Activated T-helper 1 cell treated with anti-CD3 and anti-CD28 coated beads, Interleukin-12 subunit alpha, Interleukin-12 subunit beta, Interleukin-2, Interleukin-4 antibody, amounts not matched to agents 30 ng/mL and 10 ng/mL and 1 ng/mL, durations not matched to agents 14 hours and 24 hours and 36 hours (primary cell): ENCODE measurements at regions not wholly inside any gene's neighbourhood (a gene's known extent, or its start where the extent isn't known, plus 50 kb on each side); places are given as distances from the start of the nearest gene placed in this dataset.

ENCODE experiments used
- DNase-seq: peaks from one replicate; pipeline ENCODE4 v3.0.0; 2021; ENCODE audit warnings: low spot score
- H3K27ac Mint-ChIP-seq: one replicate; pipeline ENCODE4 v1.8.0; 2021; ENCODE audit warnings: mild to moderate bottlenecking, mixed read lengths
- H3K27me3 Mint-ChIP-seq: one replicate; pipeline ENCODE4 v1.8.0; 2022; ENCODE audit warnings: mild to moderate bottlenecking, moderate library complexity, mixed read lengths; ENCODE audit not compliant: insufficient read depth
- H3K36me3 Mint-ChIP-seq: one replicate; pipeline ENCODE4 v1.8.0; 2021; ENCODE audit warnings: low read depth, mixed read lengths
- H3K4me1 Mint-ChIP-seq: one replicate; pipeline ENCODE4 v1.8.0; 2021; ENCODE audit warnings: low read depth, mixed read lengths
- H3K4me3 Mint-ChIP-seq: one replicate; pipeline ENCODE4 v1.8.0; 2021; ENCODE audit warnings: mild to moderate bottlenecking, moderate library complexity, mixed read lengths
- H3K9me3 Mint-ChIP-seq: one replicate; pipeline ENCODE4 v1.8.0; 2021; ENCODE audit warnings: mixed read lengths
- intact Hi-C: fragments of 100-400 bp; cut with micrococcal nuclease; formaldehyde crosslinking; loops from one replicate; pipeline ENCODE4 v1.15.1; 2024

DNA sequence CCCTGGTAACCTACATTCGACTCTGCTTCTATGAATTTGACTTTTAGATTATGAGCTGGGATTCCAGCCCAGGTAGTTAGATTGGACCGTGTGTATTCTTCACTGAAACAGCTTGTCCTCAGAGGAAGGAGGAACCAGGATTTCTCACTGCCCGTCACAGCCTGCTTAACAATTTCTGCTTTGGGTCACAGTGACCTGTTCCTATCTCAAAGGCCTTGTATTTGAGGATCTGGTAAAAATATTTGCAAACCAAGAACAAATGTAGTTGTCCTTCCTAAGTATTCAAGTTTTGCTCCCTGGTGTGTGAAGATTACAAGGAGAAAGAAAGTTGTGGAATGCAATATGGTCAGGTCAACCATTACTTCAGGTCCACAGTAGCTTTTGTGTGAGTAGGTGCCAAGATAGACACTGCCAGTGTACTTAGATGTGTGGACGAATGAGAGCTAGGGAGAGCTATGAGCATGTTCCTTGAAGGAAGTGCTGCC lies 55.1 kb downstream of the KIF4B start:
- Mint-ChIP-seq H3K9me3 (no peaks in the 10 kb centered on the region), H3K4me1 (no peaks in the 10 kb centered on the region), H3K27me3 (peaks cover 2% of the 10 kb centered on the region), H3K27ac (no peak overlapping the region), H3K36me3 (no peaks in the 10 kb centered on the region), H3K4me3 (no peak overlapping the region)
- no peak for DNase-seq
- intact Hi-C loops, result no loop called here

DNA sequence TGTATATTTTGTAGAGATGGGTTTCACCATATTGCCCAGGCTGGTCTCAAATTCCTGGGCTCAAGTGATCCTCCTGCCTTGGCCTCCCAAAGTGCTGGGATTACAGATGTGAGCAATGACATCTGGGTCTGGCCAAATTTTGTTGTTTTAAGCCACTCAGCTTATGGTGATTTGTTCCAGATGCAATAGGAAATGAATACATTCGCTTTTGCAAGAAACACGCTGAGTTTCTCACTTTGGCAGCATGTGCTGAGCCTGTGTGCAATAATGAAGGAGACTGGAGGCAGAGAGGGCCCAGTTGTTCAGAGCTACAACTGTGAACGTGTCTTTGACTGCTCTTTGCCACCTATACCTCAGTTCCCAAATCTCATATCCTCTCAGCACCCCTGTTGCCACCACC lies 56.4 kb downstream of the KIF4B start:
- Mint-ChIP-seq H3K9me3 (no peaks in the 10 kb centered on the region), H3K27ac (no peak overlapping the region), H3K4me1 (no peaks in the 10 kb centered on the region), H3K27me3 (no peaks in the 10 kb centered on the region), H3K36me3 (no peaks in the 10 kb centered on the region), H3K4me3 (no peak overlapping the region)
- no peak for DNase-seq
- intact Hi-C loops, result no loop called here

DNA sequence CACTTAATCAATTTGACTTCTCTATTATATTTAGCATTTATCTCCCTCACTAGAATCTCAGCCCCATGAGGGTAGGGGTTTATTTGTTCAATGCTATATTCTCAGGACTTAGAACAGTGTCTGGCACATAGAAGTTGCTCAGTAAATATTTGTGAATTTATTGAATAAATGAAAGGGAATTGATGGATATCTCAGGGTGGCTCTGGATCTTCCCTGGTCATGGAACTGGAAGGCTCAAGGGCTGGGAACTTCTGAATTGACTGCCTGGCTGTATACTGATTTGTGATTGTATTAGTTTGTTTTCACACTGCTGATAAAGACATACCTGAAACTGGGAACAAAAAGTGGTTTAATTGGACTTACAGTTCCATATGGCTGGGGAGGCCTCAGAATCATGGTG lies 57.2 kb downstream of the KIF4B start:
- no peaks in the 10 kb centered on the region for H3K27me3 Mint-ChIP-seq
- no peak overlapping the region for H3K27ac Mint-ChIP-seq
- H3K4me3 Mint-ChIP-seq, result no peak overlapping the region

DNA sequence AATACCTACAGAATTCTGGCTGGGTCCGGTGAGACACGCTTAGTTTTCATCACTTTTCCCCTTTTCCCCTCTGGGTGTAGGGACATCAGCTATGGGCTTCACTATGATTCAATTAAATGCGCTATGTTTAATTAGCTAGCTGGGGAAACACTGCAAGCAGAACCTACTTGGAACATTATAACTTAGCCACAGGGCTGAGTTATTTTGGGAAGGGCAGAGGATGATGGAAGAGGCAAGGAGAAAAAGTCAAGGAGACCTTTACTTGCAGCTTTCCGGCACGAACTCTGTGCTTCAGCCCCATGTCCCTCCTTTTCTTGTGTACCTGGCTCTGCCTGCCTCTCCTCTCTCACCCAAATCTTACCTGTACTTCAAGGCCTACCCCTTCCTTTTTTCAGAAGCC lies 62.8 kb downstream of the KIF4B start:
- H3K4me3 Mint-ChIP-seq, result no peak overlapping the region

More for the DNA sequence above, 57.2 kb downstream of the KIF4B start:
- intact Hi-C loops, result no loop called here
- no peaks in the 10 kb centered on the region for H3K36me3 Mint-ChIP-seq
- H3K4me1 Mint-ChIP-seq, result no peaks in the 10 kb centered on the region
- no peaks in the 10 kb centered on the region for H3K9me3 Mint-ChIP-seq
- DNase-seq, result no peak

DNA sequence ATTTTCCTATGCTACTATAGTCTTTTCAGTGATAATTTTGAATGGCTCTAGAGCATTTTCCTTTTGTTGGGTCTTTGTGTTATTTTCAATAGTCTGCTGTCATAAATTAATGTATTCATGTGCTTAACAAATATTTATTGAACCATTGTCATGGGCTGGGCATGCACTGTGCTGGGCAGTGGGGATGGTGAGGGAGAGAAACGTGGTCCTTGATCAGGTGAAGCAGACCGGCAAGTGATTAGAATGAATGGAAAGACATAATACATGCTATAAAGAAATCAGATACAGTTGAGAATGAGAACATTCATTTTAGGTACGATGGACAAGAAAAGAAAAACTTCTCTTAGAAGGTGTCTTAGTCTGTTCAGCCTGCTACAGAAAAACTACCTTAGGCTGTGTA lies 66.1 kb downstream of the KIF4B start:
- Mint-ChIP-seq H3K36me3 (no peaks in the 10 kb centered on the region), H3K27ac (no peak overlapping the region), H3K27me3 (peaks cover 2% of the 10 kb centered on the region), H3K4me1 (no peaks in the 10 kb centered on the region), H3K4me3 (no peak overlapping the region), H3K9me3 (no peaks in the 10 kb centered on the region)
- no peak for DNase-seq
- intact Hi-C loops, result no loop called here

More for the DNA sequence above, 62.8 kb downstream of the KIF4B start:
- Mint-ChIP-seq H3K27ac (no peak overlapping the region), H3K27me3 (no peaks in the 10 kb centered on the region), H3K9me3 (no peaks in the 10 kb centered on the region), H3K4me1 (no peaks in the 10 kb centered on the region), H3K36me3 (no peaks in the 10 kb centered on the region)
- DNase-seq, result no peak
- intact Hi-C loops, result no loop called here

DNA sequence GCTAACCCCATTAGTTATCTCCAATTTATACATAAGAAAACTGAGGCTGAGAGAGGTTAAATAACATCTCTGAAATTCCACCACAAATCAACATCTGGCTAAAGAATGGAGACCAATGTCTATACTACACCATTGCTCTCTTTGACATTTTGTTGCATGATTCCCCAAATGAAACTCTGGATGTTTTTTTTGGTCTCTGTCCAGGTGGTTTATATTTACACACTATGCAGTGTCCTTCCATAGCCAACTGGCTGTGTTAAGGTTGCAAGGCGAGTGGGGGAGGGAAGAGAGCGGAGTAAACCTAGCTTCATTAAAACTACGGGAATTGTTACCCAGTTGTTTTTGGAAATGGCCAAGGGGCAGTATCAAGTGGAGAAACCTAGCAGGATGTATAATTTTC lies 67.2 kb downstream of the KIF4B start:
- intact Hi-C loops, result no loop called here
- Mint-ChIP-seq H3K27me3 (peaks cover 2% of the 10 kb centered on the region), H3K4me1 (no peaks in the 10 kb centered on the region), H3K36me3 (no peaks in the 10 kb centered on the region), H3K27ac (no peak overlapping the region), H3K9me3 (no peaks in the 10 kb centered on the region), H3K4me3 (no peak overlapping the region)
- DNase-seq, result no peak

DNA sequence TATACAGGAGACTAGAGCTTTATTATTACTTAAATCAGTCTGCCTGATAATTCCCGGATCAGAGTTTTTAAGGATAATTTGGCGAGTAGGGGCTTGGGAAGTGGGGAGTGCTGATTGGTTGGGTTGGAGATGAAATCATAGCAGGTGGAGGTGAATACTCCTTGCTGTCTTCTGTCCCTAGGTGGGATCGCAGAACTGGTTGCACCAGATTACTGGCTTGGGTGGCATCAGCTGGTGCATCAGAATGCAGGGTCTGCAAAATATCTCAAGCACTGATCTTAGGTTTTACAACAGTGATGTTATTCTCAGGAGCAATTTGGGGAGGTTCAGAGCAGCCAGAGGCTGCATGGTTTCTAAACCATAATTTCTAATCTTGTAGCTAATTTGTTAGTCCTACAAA lies 68.1 kb downstream of the KIF4B start:
- DNase-seq, result no peak
- Mint-ChIP-seq H3K27ac (no peak overlapping the region), H3K4me3 (no peak overlapping the region), H3K27me3 (peaks cover 2% of the 10 kb centered on the region), H3K4me1 (no peaks in the 10 kb centered on the region), H3K36me3 (no peaks in the 10 kb centered on the region), H3K9me3 (no peaks in the 10 kb centered on the region)
- intact Hi-C loops, result no loop called here

DNA sequence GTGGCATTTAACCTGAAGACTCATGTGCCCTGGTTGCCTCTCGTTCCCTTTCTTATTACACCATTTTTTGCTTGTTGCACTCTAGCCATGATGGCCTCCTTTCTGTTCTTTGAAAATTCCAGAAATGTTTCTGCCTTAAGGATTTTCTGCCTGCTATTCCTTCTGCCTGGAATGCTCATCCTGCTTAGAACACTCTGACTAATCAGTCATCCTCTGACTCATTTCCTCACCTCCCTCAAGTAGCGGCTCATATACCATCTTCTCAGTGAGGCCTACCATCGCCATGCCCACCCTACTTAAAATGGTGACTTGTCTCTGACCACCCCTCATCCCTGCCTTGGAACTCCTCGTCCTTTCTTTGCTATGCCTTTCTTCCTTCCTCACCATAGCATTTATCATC lies 68.8 kb downstream of the KIF4B start:
- no peak overlapping the region for H3K4me3 Mint-ChIP-seq
- no peaks in the 10 kb centered on the region for H3K36me3 Mint-ChIP-seq
- no peak for DNase-seq
- no peaks in the 10 kb centered on the region for H3K4me1 Mint-ChIP-seq
- peaks cover 2% of the 10 kb centered on the region for H3K27me3 Mint-ChIP-seq
- no peak overlapping the region for H3K27ac Mint-ChIP-seq
- H3K9me3 Mint-ChIP-seq, result no peaks in the 10 kb centered on the region
- intact Hi-C loops, result no loop called here

DNA sequence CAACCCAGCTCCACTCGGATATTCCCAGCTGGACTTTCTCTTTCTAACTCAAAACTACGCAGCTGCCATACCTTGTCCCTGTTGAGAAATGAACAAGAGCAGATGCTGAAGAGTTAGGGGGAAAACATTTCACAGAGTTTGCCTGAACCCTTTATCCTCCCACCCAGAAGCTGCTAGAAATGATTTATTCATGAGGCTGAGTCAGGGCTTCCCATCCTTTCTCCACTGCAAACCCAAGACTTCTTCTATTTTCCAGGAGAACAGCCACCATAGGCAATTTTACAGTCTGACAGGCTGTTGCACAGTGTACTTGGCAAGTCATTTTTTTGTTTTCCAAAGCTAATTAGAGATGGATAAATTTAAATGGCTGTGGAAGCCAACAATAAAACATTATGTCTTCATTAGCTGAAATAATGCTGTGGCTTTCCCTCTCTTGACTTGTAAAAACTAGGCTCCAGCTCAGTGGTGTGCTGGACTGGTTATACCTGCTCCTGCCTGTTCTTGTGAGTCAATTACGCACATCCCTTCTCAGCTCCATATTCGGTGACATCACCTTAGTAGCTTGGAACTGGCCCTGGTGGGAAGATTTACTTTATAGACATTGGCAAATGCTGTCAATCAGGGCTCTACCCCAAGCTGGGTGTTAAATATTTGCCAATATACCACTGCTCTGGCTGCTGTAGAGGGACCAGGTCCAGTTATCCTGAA lies 71.9 kb downstream of the KIF4B start:
- H3K4me3 Mint-ChIP-seq, result no peak overlapping the region
- H3K4me1 Mint-ChIP-seq, result no peaks in the 10 kb centered on the region
- DNase-seq, result no peak
- no peaks in the 10 kb centered on the region for H3K9me3 Mint-ChIP-seq
- peaks cover 6% of the 10 kb centered on the region for H3K27me3 Mint-ChIP-seq
- no peaks in the 10 kb centered on the region for H3K36me3 Mint-ChIP-seq
- intact Hi-C loops, result no loop called here
- no peak overlapping the region for H3K27ac Mint-ChIP-seq

DNA sequence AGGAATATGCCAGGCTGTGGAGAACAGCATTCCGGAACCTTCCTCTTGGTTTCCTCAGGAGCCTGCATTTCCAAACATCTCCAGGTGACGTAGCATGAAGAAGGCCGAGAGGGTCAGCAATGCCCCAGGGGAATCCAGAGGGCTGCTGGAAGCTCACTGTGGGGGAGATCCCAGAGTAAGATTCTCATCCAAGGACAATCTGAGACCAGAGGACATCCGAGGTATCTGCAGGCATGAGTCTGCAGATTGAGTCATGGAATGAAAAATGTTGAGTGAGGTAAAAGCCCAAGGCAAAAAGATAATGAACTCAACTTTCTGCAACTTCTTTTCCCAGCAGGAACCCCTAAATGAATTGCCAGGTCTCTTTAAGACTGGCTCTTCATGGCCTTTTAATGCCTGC lies 73.5 kb downstream of the KIF4B start:
- H3K4me1 Mint-ChIP-seq, result no peaks in the 10 kb centered on the region
- H3K27me3 Mint-ChIP-seq, result peaks cover 8% of the 10 kb centered on the region

DNA sequence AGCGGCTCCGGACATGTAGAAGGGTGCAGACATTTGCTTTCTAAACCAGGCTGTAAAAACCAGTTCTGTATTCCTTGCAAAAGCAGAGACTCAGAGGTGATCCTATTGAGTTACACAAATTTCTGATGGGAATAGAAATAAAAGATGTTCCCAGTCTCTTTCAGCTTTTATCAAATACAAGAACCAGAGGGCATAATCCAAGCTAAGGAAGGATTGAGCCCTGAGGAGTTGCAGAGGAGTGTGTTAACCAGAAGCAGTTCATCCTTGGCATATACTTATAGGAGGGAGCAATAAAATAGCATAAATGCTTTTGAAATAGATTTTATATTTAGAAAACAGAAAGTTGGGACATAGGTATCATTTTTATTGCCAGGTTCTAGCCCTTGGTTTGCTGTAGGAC lies 75.3 kb downstream of the KIF4B start:
- no peaks in the 10 kb centered on the region for H3K9me3 Mint-ChIP-seq
- DNase-seq, result no peak
- intact Hi-C loops, result no loop called here
- no peaks in the 10 kb centered on the region for H3K36me3 Mint-ChIP-seq
- H3K27ac Mint-ChIP-seq, result no peak overlapping the region
- no peaks in the 10 kb centered on the region for H3K4me1 Mint-ChIP-seq
- H3K27me3 Mint-ChIP-seq, result peaks cover 8% of the 10 kb centered on the region
- no peak overlapping the region for H3K4me3 Mint-ChIP-seq

More for the DNA sequence above, 73.5 kb downstream of the KIF4B start:
- Mint-ChIP-seq H3K36me3 (no peaks in the 10 kb centered on the region), H3K4me3 (no peak overlapping the region), H3K27ac (no peak overlapping the region), H3K9me3 (no peaks in the 10 kb centered on the region)
- intact Hi-C loops, result no loop called here
- DNase-seq, result no peak

DNA sequence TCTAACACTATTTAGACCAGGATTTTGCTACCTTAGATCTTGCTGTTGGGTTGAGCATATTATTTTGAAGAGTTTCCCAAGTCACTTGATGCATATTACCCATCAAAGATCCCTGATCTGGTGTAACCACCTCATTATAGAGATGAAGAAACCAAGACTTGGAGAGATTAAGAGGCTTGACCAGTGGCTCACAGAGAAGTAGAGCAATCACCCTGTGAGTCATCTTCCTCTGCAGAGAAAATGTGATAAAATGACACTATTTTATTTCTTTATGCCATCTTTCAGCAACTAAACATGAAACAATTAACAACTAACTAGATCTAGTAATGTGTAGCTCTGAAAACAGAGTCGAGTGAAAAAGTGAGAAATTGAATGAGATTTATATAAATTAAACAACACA lies 76.1 kb downstream of the KIF4B start:
- Mint-ChIP-seq H3K36me3 (no peaks in the 10 kb centered on the region), H3K4me3 (no peak overlapping the region), H3K27me3 (peaks cover 6% of the 10 kb centered on the region), H3K4me1 (no peaks in the 10 kb centered on the region), H3K9me3 (no peaks in the 10 kb centered on the region), H3K27ac (no peak overlapping the region)
- intact Hi-C loops, result no loop called here
- no peak for DNase-seq

DNA sequence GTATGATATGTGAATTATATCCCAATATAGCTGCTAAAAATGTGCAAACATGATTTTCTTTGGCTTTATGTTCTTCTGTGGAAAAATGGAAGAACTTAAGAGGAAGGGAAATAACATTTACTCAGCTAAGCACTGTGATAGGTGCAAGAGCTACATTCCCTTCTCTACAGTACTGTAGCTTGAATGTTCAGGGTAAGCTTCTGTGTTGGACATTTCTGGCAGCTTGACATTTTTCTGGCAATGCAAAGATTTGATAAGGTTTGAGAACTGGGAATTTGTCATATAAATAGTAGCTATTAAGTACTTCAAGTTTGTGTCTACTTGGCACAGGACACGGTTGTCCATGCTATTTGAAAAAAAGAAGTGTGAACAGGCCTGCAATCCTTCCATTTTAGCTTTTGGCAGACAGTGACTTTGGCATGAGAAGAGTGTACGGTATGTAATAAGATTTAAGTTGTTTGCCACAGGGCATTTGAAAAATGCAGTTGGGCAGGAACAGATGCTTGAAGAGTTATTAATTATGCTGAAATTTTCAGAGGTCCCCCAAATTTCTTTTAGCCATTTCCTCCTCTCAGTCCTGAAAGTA lies 77.6 kb downstream of the KIF4B start:
- H3K36me3 Mint-ChIP-seq, result no peaks in the 10 kb centered on the region
- no peak for DNase-seq
- intact Hi-C loops, result no loop called here
- no peak overlapping the region for H3K27ac Mint-ChIP-seq
- no peak overlapping the region for H3K4me3 Mint-ChIP-seq
- H3K9me3 Mint-ChIP-seq, result no peaks in the 10 kb centered on the region
- H3K27me3 Mint-ChIP-seq, result peaks cover 6% of the 10 kb centered on the region
- H3K4me1 Mint-ChIP-seq, result no peaks in the 10 kb centered on the region
